ENCODE measurements at regions not wholly inside any gene's neighbourhood (a gene's known extent, or its start where the extent isn't known, plus 50 kb on each side); places are given as distances from the start of the nearest gene placed in this dataset.
A peak's percentile ranks its signal among the peaks of the same experiment; 100 is the strongest.

- no peak for ATAC-seq (ENCODE audit: low read depth)
- Histone ChIP-seq H3K9me3 (ENCODE audit: severe bottlenecking) (no peaks in the 10 kb centered on the region), H3K27ac (ENCODE audit: poor library complexity, severe bottlenecking) (no peak overlapping the region), H3K4me1 (ENCODE audit: insufficient read depth, poor library complexity, severe bottlenecking) (peaks cover 2% of the 10 kb centered on the region), H3K27me3 (ENCODE audit: insufficient read depth, poor library complexity, severe bottlenecking) (no peaks in the 10 kb centered on the region), H3K36me3 (ENCODE audit: low read depth) (no peaks in the 10 kb centered on the region), H3K4me3 (ENCODE audit: severe bottlenecking) (no peak overlapping the region)
- no peak for TF ChIP-seq CTCF (IDR thresholded peaks at IDR 0.05; ENCODE audit: poor library complexity, severe bottlenecking)
- no peak for DNase-seq (ENCODE audit: low spot score)
These were observed 111.3 kb downstream of the CBLL2 start for GRCh38 chrX:22383988-22384387.

- H3K9me3 ChIP-seq (ENCODE audit: severe bottlenecking), result no peaks in the 10 kb centered on the region
- no peaks in the 10 kb centered on the region for H3K36me3 ChIP-seq (ENCODE audit: low read depth)
- H3K4me3 ChIP-seq (ENCODE audit: severe bottlenecking), result no peak overlapping the region
- TF ChIP-seq CTCF (IDR thresholded peaks at IDR 0.05; ENCODE audit: poor library complexity, severe bottlenecking), result no peak
- no peak for DNase-seq (ENCODE audit: low spot score)
- ATAC-seq (ENCODE audit: low read depth), result peak; percentile 97
- H3K27ac ChIP-seq (ENCODE audit: poor library complexity, severe bottlenecking), result peak overlapping the region; percentile 55
- peaks cover 11% of the 10 kb centered on the region for H3K4me1 ChIP-seq (ENCODE audit: insufficient read depth, poor library complexity, severe bottlenecking)
- no peaks in the 10 kb centered on the region for H3K27me3 ChIP-seq (ENCODE audit: insufficient read depth, poor library complexity, severe bottlenecking)
These were observed 117.0 kb downstream of the CBLL2 start for GRCh38 chrX:22389556-22390179.

GRCh38 chrX:22392133-22392948 lies 119.6 kb downstream of the CBLL2 start:
- DNase-seq (ENCODE audit: low spot score), result no peak
- no peaks in the 10 kb centered on the region for H3K36me3 ChIP-seq (ENCODE audit: low read depth)
- ATAC-seq (ENCODE audit: low read depth), result no peak

GRCh38 chrX:22395372-22395771 lies 122.7 kb downstream of the CBLL2 start:
- ATAC-seq (ENCODE audit: low read depth) (peak; percentile 97), DNase-seq (ENCODE audit: low spot score) (no peak)
- Histone ChIP-seq H3K27me3 (ENCODE audit: insufficient read depth, poor library complexity, severe bottlenecking) (no peaks in the 10 kb centered on the region), H3K4me3 (ENCODE audit: severe bottlenecking) (no peak overlapping the region), H3K9me3 (ENCODE audit: severe bottlenecking) (no peaks in the 10 kb centered on the region), H3K4me1 (ENCODE audit: insufficient read depth, poor library complexity, severe bottlenecking) (peaks cover 13% of the 10 kb centered on the region), H3K27ac (ENCODE audit: poor library complexity, severe bottlenecking) (no peak overlapping the region), H3K36me3 (ENCODE audit: low read depth) (no peaks in the 10 kb centered on the region)
- TF ChIP-seq CTCF (IDR thresholded peaks at IDR 0.05; ENCODE audit: poor library complexity, severe bottlenecking), result no peak

More at GRCh38 chrX:22392133-22392948, 119.6 kb downstream of the CBLL2 start:
- Histone ChIP-seq H3K27me3 (ENCODE audit: insufficient read depth, poor library complexity, severe bottlenecking) (no peaks in the 10 kb centered on the region), H3K4me1 (ENCODE audit: insufficient read depth, poor library complexity, severe bottlenecking) (peaks cover 24% of the 10 kb centered on the region), H3K4me3 (ENCODE audit: severe bottlenecking) (no peak overlapping the region), H3K9me3 (ENCODE audit: severe bottlenecking) (no peaks in the 10 kb centered on the region), H3K27ac (ENCODE audit: poor library complexity, severe bottlenecking) (no peak overlapping the region)
- no peak for TF ChIP-seq CTCF (IDR thresholded peaks at IDR 0.05; ENCODE audit: poor library complexity, severe bottlenecking)

- no peak for TF ChIP-seq CTCF (IDR thresholded peaks at IDR 0.05; ENCODE audit: poor library complexity, severe bottlenecking)
- Histone ChIP-seq H3K36me3 (ENCODE audit: low read depth) (no peaks in the 10 kb centered on the region), H3K9me3 (ENCODE audit: severe bottlenecking) (no peaks in the 10 kb centered on the region), H3K27ac (ENCODE audit: poor library complexity, severe bottlenecking) (no peak overlapping the region), H3K4me3 (ENCODE audit: severe bottlenecking) (no peak overlapping the region), H3K4me1 (ENCODE audit: insufficient read depth, poor library complexity, severe bottlenecking) (peaks cover 13% of the 10 kb centered on the region), H3K27me3 (ENCODE audit: insufficient read depth, poor library complexity, severe bottlenecking) (no peaks in the 10 kb centered on the region)
- peak; percentile 52; the same call in 1 of the 3 replicates for ATAC-seq (ENCODE audit: low read depth)
- DNase-seq (ENCODE audit: low spot score), result no peak
These were observed 123.7 kb downstream of the CBLL2 start for GRCh38 chrX:22396408-22396807.
